Endothelial cell of umbilical vein (primary cell): ENCODE measurements at regions not wholly inside any gene's neighbourhood (a gene's known extent, or its start where the extent isn't known, plus 50 kb on each side); places are given as distances from the start of the nearest gene placed in this dataset.

Source experiments
- BruUV-seq: library from RNA; stranded (reverse); fragments of 400-500 nt; replicated peaks from 2 replicates; lab custom pipeline; 2021; lab: Mats Ljungman, UMichigan
- CTCF ChIA-PET: fragments of 300-600, 350-600 bp; sonication (Branson Sonifier 250); formaldehyde crosslinking; loops from one replicate; lab custom pipeline; 2021; ENCODE audit warnings: antibody characterized with exemption, inconsistent platforms; lab: Charles Lee
- POLR2A ChIA-PET: fragments of 300-600, 350-600 bp; sonication (Branson Sonifier 250); formaldehyde crosslinking; loops from one replicate; lab custom pipeline; 2021; ENCODE audit warnings: antibody characterized with exemption, inconsistent platforms; lab: Charles Lee
- DNase-seq: peaks from one replicate; pipeline ENCODE4 v3.0.0-alpha.2; 2011; ENCODE audit warnings: low read depth, low spot score
- FAIRE-seq: peaks from 2 replicates; lab custom pipeline; 2011; peaks lifted over from hg19 to GRCh38; lab: Jason Lieb, UNC
- H2AFZ ChIP-seq: 2 replicates; pipeline ENCODE4 v1.6.0; 2012; ENCODE audit warnings: low read depth, low read length, control low read depth, inconsistent platforms
- H3K27ac ChIP-seq: 2 replicates; pipeline ENCODE4 v1.5.1; 2011; ENCODE audit warnings: low read depth, mild to moderate bottlenecking, control low read depth, low read length, moderate library complexity; ENCODE audit not compliant: insufficient read depth
- H3K27me3 ChIP-seq, 2 experiments: 2 replicates each; pipeline versions ENCODE4 v1.6.0 to v1.6.1; 2011; ENCODE audit warnings: low read length in 2 of 2, mixed read lengths in 1 of 2; ENCODE audit not compliant: control insufficient read depth in 2 of 2, insufficient read depth in 2 of 2
- H3K36me3 ChIP-seq, 2 experiments: 2 replicates in 1 of 2; 3 replicates in 1 of 2; pipeline ENCODE4 v1.5.1; 2011; ENCODE audit warnings: low read length in 2 of 2, mild to moderate bottlenecking in 1 of 2, moderate library complexity in 1 of 2; ENCODE audit not compliant: control insufficient read depth in 2 of 2, insufficient read depth in 2 of 2; ENCODE audit errors: extremely low read depth in 1 of 2
- H3K4me1 ChIP-seq: 3 replicates; pipeline ENCODE4 v1.5.1; 2011; ENCODE audit warnings: mild to moderate bottlenecking, low read length; ENCODE audit not compliant: control insufficient read depth, insufficient read depth; ENCODE audit errors: extremely low read depth
- H3K4me2 ChIP-seq: 2 replicates; pipeline ENCODE4 v1.6.1; 2011; ENCODE audit warnings: low read length, control low read depth, mixed read lengths; ENCODE audit not compliant: insufficient read depth
- H3K4me3 ChIP-seq, 3 experiments: fragments of 200-600 bp in 1 of 3; sonication (generic), shearing (Covaris generic) in 1 of 3; replicated peaks in 1 of 3; 2 replicates each; pipeline ENCODE4 v1.5.1; 2011 to 2016; ENCODE audit warnings: control low read depth in 3 of 3, low read length in 3 of 3, mild to moderate bottlenecking in 2 of 3, inconsistent platforms in 1 of 3, low read depth in 1 of 3, moderate library complexity in 1 of 3; ENCODE audit not compliant: insufficient read depth in 1 of 3
- H3K79me2 ChIP-seq: 2 replicates; pipeline ENCODE4 v1.6.0; 2012; ENCODE audit warnings: low read length, inconsistent platforms; ENCODE audit not compliant: control insufficient read depth, insufficient read depth
- H3K9ac ChIP-seq: replicated peaks from 2 replicates; pipeline ENCODE3; 2011; ENCODE audit warnings: low read length, control low read depth; ENCODE audit not compliant: insufficient read depth; ENCODE audit errors: extremely low read depth
- H3K9me1 ChIP-seq: replicated peaks from 3 replicates; pipeline ENCODE4 v1.6.0; 2011; ENCODE audit warnings: mild to moderate bottlenecking, low read length; ENCODE audit not compliant: control insufficient read depth, insufficient read depth; ENCODE audit errors: extremely low read depth
- H3K9me3 ChIP-seq: replicated peaks from 2 replicates; pipeline ENCODE4 v1.5.1; 2012; ENCODE audit warnings: low read length, inconsistent platforms; ENCODE audit not compliant: control insufficient read depth, insufficient read depth
- H4K20me1 ChIP-seq: replicated peaks from 2 replicates; pipeline ENCODE3; 2011; ENCODE audit warnings: mild to moderate bottlenecking, low read length; ENCODE audit not compliant: control insufficient read depth, insufficient read depth; ENCODE audit errors: extremely low read depth
- CTCF ChIP-seq, 2 donors: IDR thresholded peaks; 1 replicate in 1 of 2; 2 replicates in 1 of 2; pipeline ENCODE4 v1.5.1; 2011; ENCODE audit warnings: low read length in 2 of 2, mild to moderate bottlenecking in 2 of 2, moderate library complexity in 2 of 2, control low read depth in 1 of 2, inconsistent platforms in 1 of 2, low read depth in 1 of 2; ENCODE audit not compliant: insufficient read depth in 1 of 2; ENCODE audit errors: extremely low read depth in 1 of 2
- EZH2 ChIP-seq: IDR thresholded peaks from 2 replicates; pipeline ENCODE4 v1.6.1; 2012; ENCODE audit warnings: borderline replicate concordance, low read depth, mild to moderate bottlenecking, moderate library complexity, low read length, inconsistent platforms; ENCODE audit not compliant: severe bottlenecking
- FOS ChIP-seq: IDR thresholded peaks from 2 replicates; pipeline ENCODE4 v1.6.1; 2011; ENCODE audit warnings: mild to moderate bottlenecking, low read length, moderate library complexity, borderline replicate concordance; ENCODE audit not compliant: insufficient read depth
- GATA2 ChIP-seq: IDR thresholded peaks from 2 replicates; pipeline ENCODE4 v1.7.0; 2011; ENCODE audit warnings: low read depth, mild to moderate bottlenecking, moderate library complexity, mixed read lengths, low read length; ENCODE audit not compliant: insufficient read length, insufficient read depth
- JUN ChIP-seq: IDR thresholded peaks from 2 replicates; pipeline ENCODE4 v1.6.1; 2011; ENCODE audit warnings: borderline replicate concordance, low read depth; ENCODE audit not compliant: insufficient read length, insufficient read depth
- MYC ChIP-seq: IDR thresholded peaks from one replicate; pipeline ENCODE4 v1.6.1; 2011; ENCODE audit warnings: mild to moderate bottlenecking, low read depth, low read length
- POLR2A ChIP-seq: IDR thresholded peaks from 2 replicates; pipeline ENCODE4 v1.6.1; 2012; ENCODE audit warnings: low read depth, mild to moderate bottlenecking, control low read depth, low read length
- POLR2AphosphoS5 ChIP-seq: IDR thresholded peaks from 2 replicates; pipeline ENCODE4 v1.6.1; 2012; ENCODE audit warnings: low read depth, mild to moderate bottlenecking, control low read depth, low read length, moderate library complexity; ENCODE audit not compliant: insufficient read depth
- dilution Hi-C: fragments of 300-500 bp; cut with MboI; formaldehyde crosslinking; loops from one replicate; pipeline ENCODE4 v1.15.0; 2019; ENCODE audit warnings: low sequenced_read_pairs; ENCODE audit not compliant: extremely low pct_ligation_motif_present
- intact Hi-C: fragments of 100-400 bp; cut with micrococcal nuclease; formaldehyde crosslinking; loops from one replicate; pipeline ENCODE4 v1.10.0; 2022
- TF ChIP-seq, protein P1 (sequence below): IDR thresholded peaks from 2 replicates; pipeline ENCODE4 v1.6.1; 2011; ENCODE audit not compliant: insufficient read depth, insufficient read length

- H3K27me3 ChIP-seq: no peaks in the 10 kb centered on the region
- no peaks in the 10 kb centered on the region for H3K9me1 ChIP-seq
- ChIA-PET POLR2A (no interaction called here), CTCF (interaction anchor here (1.0 to 1.3 kb wide), 2 partner anchors 9 to 30 kb away, joined by 3 to 5 read pairs; no protein-coding TSS in a partner anchor)
- intact Hi-C loops: no loop called here
- H3K36me3 ChIP-seq: no peaks in the 10 kb centered on the region
- FAIRE-seq (no peak), DNase-seq (no peak)
- no peak overlapping the region for H2AFZ ChIP-seq
- no peak overlapping the region for H3K4me3 ChIP-seq
- no peaks in the 10 kb centered on the region for H3K79me2 ChIP-seq
- no peak overlapping the region for H3K4me2 ChIP-seq
- BruUV-seq: no TSS peak
- no peaks in the 10 kb centered on the region for H4K20me1 ChIP-seq
- no peak overlapping the region for H3K9ac ChIP-seq
- H3K9me3 ChIP-seq: no peaks in the 10 kb centered on the region
- dilution Hi-C loops: no loop called here
- TF ChIP-seq GATA2 (no peak), CTCF (IDR thresholded peaks at IDR 0.05; ENCODE audit: extremely low read depth in 1 of 2, insufficient read depth in 1 of 2, low read depth in 1 of 2, low read length in 2 of 2) (no peak), FOS (no peak), JUN (no peak), POLR2A (no peak), POLR2AphosphoS5 (no peak), MYC (no peak), EZH2 (no peak)
- TF ChIP-seq, protein P1, sequence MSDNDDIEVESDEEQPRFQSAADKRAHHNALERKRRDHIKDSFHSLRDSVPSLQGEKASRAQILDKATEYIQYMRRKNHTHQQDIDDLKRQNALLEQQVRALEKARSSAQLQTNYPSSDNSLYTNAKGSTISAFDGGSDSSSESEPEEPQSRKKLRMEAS: no peak
- no peak overlapping the region for H3K27ac ChIP-seq
- no peaks in the 10 kb centered on the region for H3K4me1 ChIP-seq
Measured at GRCh38 chr11:122599434-122599833, 56.1 kb upstream of the UBASH3B start.
